ENCODE measurements at regions not wholly inside any gene's neighbourhood (a gene's known extent, or its start where the extent isn't known, plus 50 kb on each side); places are given as distances from the start of the nearest gene placed in this dataset.
A peak's percentile ranks its signal among the peaks of the same experiment; 100 is the strongest.
"Not testable (repeated sequence)": the region's sequence is repeated elsewhere in the genome, so short reads cannot be mapped to it uniquely, and the experiment has no call there.

DNA sequence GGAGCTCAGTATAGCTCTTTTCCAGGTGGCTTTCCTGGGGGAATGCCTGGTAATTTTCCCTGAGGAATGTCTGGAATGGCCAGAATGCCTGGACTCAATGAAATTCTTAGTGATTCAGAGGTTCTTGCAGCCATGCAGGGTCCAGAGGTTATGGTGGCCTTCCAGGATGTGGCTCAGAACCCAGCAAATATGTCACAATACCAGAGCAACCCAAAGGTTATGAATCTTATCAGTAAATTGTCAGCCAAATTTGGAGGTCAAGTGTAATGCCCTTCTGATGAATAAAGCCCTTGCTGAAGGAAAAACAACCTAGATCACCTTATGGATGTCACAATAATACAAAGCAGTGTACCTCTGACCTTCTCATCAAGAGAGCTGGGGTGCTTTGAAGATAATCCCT, 100.3 kb downstream of the TMEM167A start:
- TF ChIP-seq, protein P1, sequence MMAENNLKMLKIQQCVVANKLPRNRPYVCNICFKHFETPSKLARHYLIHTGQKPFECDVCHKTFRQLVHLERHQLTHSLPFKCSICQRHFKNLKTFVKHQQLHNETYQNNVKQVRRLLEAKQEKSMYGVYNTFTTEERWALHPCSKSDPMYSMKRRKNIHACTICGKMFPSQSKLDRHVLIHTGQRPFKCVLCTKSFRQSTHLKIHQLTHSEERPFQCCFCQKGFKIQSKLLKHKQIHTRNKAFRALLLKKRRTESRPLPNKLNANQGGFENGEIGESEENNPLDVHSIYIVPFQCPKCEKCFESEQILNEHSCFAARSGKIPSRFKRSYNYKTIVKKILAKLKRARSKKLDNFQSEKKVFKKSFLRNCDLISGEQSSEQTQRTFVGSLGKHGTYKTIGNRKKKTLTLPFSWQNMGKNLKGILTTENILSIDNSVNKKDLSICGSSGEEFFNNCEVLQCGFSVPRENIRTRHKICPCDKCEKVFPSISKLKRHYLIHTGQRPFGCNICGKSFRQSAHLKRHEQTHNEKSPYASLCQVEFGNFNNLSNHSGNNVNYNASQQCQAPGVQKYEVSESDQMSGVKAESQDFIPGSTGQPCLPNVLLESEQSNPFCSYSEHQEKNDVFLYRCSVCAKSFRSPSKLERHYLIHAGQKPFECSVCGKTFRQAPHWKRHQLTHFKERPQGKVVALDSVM (CRISPR knock-in tag; IDR thresholded peaks at IDR 0.05): not testable (repeated sequence)
- not testable (repeated sequence) for TF ChIP-seq RELA (CRISPR knock-in tag; IDR thresholded peaks at IDR 0.05); ZNF7 (CRISPR knock-in tag; IDR thresholded peaks at IDR 0.05); TAF1 (CRISPR knock-in tag; IDR thresholded peaks at IDR 0.05); ZNF329 (CRISPR knock-in tag; IDR thresholded peaks at IDR 0.05; ENCODE audit: low read depth); PAX8 (CRISPR knock-in tag; IDR thresholded peaks at IDR 0.05; ENCODE audit: borderline replicate concordance)
- peak; percentile 63; the same call in 1 of the 2 replicates for TF ChIP-seq ZMYM2 (CRISPR knock-in tag; IDR thresholded peaks at IDR 0.05)

Measured in HepG2 (cell line).